ENCODE measurements at regions not wholly inside any gene's neighbourhood (a gene's known extent, or its start where the extent isn't known, plus 50 kb on each side); places are given as distances from the start of the nearest gene placed in this dataset.

DNA sequence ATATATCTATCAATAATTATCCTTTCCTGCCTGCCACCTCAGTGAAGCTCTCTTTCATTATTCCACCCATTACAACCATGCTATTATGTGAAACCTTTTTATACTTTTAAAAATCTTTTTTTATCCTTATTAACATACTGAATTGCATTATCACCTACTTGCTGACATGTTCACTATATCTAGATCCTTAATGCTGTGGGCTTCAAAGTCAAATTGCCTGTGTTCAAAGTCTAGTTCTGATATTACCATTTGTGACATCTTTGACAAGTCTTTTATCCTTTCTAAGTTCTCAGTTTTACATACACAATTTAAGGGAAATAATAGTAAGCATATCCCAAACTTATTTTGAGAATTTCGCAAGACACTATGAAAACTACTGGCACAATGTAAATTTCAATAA, 2239.4 kb downstream of the LRRC4C start:
- Histone ChIP-seq H3K9me3 (no peaks in the 10 kb centered on the region; the same call in 1 of the 2 replicates), H3K27me3 (no peaks in the 10 kb centered on the region), H3K4me3 (no peak overlapping the region), H3K36me3 (no peaks in the 10 kb centered on the region)
- no peak for DNase-seq

DNA sequence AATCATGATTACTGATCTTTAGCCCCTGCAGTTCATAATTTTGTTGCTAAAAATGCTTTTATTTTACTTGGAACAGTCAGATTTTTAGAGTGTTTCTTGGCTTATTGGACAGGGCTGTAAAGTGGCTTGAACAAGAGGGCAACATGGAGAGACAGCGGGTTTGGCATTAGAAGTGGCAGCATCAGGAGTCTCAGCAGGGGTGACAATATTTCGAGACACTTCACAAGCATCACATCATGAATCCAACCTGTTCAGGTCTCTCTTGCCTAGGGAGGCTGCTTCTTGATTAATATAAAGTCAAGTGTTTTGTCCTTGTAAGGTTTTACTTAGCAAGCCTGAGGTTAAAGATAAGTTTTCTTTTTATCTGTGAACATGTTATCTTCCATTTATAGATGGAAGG, 2249.5 kb downstream of the LRRC4C start:
- H3K36me3 ChIP-seq = no peaks in the 10 kb centered on the region
- H3K27me3 ChIP-seq = no peaks in the 10 kb centered on the region
- no peak for DNase-seq
- no peaks in the 10 kb centered on the region for H3K9me3 ChIP-seq
- no peak overlapping the region for H3K4me3 ChIP-seq

DNA sequence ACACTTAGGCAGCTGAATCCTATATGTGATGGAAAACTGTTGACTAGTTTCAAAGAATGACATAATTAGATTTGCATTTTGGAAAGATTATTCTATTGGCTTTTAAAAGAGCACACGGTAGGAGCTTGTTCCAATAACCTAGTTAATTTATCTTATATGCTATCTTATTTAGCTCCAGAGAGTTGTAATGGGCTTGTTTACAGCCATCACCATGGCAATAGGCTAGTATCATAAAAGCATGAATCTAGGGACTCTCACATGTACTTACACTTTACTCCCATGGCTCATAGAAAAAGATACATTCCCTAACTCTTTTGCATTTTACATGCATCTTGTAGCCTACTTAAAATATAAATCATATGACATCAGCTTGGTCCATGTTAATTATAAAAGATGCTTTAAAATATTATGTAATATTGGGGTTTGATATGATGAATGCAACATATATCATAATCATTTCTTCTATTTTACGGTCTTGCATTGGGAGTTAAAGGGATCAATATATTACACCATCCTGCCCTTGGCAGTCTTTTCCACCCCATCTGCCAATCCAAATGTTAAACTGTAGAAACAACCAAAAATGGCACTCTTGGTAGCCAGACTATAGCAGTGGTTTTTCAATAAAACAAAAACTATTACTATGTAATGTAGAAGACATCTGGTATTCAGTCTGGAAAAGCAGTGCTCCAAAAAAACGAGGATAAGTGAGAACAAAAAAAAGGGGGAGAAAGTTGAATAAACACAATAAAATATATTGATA, 2254.0 kb downstream of the LRRC4C start:
- no peaks in the 10 kb centered on the region for H3K9me3 ChIP-seq
- DNase-seq = no peak

DNA sequence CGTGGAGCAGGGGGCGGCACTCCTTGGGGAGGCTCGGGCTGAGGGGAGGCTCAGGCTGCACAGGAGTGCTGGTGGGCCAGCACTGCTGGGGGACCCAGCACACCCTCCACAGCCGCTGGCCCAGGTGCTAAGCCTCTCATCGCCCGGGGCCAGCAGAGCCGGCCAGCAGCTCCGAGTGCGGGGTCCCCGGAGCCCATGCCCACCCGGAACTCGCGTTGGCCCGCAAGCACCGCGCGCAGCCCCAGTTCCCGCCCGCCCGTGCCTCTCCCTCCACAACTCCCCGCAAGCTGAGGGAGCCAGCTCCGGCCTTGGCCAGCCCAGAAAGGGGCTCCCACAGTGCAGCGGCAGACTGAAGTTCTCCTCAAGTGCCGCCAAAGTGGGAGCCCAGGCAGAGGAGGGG, 2266.8 kb downstream of the LRRC4C start:
- no peak overlapping the region for H3K4me3 ChIP-seq
- DNase-seq = no peak
- no peaks in the 10 kb centered on the region for H3K27me3 ChIP-seq
- no peaks in the 10 kb centered on the region for H3K36me3 ChIP-seq
- no peaks in the 10 kb centered on the region for H3K9me3 ChIP-seq

More for the DNA sequence above, 2254.0 kb downstream of the LRRC4C start:
- H3K4me3 ChIP-seq = no peak overlapping the region
- H3K27me3 ChIP-seq = no peaks in the 10 kb centered on the region
- H3K36me3 ChIP-seq = no peaks in the 10 kb centered on the region

DNA sequence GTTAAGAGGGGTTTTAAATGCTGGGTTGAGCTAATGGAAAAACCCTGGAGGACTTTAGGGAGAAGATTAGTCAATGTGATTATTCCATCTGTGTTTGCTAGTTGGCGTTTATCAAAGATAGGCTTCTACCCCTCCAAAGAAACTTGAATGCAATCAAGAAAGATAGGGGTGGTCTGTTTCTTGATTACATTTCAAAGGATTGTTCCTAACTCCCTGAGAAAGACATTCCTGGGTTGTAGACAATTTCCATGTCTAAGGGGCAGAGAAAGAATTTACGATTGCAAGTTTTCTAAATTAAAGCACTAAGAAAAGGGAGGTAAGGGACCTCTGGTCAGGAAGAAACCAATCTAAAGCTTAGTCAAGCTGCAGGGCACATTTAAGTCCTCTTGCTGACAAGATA, 2268.7 kb downstream of the LRRC4C start:
- DNase-seq = no peak
- no peaks in the 10 kb centered on the region for H3K27me3 ChIP-seq
- no peak overlapping the region for H3K4me3 ChIP-seq
- H3K9me3 ChIP-seq = no peaks in the 10 kb centered on the region
- H3K36me3 ChIP-seq = no peaks in the 10 kb centered on the region

DNA sequence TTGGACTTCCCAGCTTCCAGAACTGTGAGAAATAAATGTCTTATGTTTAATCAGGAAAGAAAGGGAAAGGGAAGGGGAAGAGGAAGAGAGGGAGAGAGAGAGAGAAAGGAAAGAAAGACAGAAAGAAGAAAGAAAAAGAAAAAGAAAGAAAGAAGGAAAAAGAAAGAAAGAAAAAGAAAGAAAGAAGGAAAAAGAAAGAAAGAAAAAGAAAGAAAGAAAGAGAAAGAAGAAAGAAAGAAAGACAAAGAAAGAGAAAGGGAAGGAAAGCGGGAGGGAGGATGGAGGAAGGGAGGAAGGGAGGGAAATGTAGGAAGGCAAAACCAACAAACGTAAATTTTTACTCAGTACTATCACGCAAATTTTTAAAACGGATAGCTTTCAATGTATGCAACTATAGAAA, 2281.8 kb downstream of the LRRC4C start:
- no peaks in the 10 kb centered on the region for H3K36me3 ChIP-seq
- no peaks in the 10 kb centered on the region for H3K9me3 ChIP-seq
- no peak for DNase-seq
- no peaks in the 10 kb centered on the region for H3K27me3 ChIP-seq
- H3K4me3 ChIP-seq = no peak overlapping the region

DNA sequence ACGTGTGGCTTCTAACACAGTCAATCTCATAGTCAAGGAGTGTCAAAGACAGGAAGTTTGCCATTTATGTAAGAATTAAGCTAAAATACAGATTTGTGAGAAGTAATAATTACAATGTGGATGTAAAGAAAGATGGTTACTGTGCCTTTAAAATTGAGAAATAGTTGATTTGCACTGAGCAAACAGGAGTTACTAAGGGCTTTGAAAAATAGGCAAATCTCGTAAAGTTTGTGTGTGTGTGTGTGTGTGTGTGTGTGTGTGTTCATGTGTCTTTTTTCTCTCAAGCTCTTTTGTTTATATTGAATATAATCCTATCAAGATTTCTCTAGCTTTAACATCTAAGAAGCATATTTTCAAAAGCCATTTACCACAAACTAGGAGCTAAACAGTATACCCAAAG, 2284.5 kb downstream of the LRRC4C start:
- Histone ChIP-seq H3K9me3 (no peaks in the 10 kb centered on the region), H3K27me3 (no peaks in the 10 kb centered on the region)

DNA sequence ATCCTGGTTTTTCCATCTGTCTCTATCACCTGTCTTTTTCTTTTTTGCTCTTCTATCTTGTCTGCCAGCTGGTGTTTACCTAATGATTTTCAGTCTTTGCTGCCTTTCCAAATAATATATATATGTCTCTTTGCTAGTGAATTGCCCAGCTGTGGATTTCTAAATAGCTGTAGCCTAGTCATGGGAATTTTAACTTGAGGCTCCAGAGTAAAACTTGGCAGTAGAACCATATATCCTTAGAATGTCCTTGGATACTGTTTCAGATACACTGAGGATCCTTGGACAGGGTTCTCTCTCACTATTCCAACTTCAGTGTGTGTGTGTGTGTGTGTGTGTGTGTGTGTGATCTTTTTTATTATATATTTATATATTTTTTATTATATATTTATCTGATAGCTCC, 2285.3 kb downstream of the LRRC4C start:
- no peaks in the 10 kb centered on the region for H3K27me3 ChIP-seq
- no peaks in the 10 kb centered on the region for H3K9me3 ChIP-seq
- no peak overlapping the region for H3K4me3 ChIP-seq
- DNase-seq = no peak
- no peaks in the 10 kb centered on the region for H3K36me3 ChIP-seq

More for the DNA sequence above, 2284.5 kb downstream of the LRRC4C start:
- Histone ChIP-seq H3K4me3 (no peak overlapping the region), H3K36me3 (no peaks in the 10 kb centered on the region)
- DNase-seq = no peak

DNA sequence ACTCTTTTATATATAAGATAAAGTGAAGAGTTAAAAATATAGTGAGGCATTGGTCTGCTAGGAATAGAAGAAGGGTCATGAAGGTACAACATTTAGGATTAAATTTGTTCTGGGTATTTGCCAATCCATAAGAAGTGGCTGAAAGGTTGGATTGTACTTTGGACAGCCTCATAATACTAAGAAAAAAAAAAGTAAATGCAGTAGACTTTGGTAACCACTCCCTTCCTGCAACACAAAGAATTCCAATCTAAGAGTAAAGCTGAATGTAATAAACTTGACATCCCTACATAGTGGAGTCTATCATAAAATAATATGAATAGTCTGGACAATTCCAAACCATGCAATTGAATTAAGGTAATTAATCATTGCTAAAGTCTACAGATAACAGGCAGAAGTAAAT, 2294.4 kb downstream of the LRRC4C start:
- H3K27me3 ChIP-seq = no peaks in the 10 kb centered on the region
- H3K9me3 ChIP-seq = no peaks in the 10 kb centered on the region
- H3K36me3 ChIP-seq = no peaks in the 10 kb centered on the region
- DNase-seq = no peak
- H3K4me3 ChIP-seq = no peak overlapping the region

DNA sequence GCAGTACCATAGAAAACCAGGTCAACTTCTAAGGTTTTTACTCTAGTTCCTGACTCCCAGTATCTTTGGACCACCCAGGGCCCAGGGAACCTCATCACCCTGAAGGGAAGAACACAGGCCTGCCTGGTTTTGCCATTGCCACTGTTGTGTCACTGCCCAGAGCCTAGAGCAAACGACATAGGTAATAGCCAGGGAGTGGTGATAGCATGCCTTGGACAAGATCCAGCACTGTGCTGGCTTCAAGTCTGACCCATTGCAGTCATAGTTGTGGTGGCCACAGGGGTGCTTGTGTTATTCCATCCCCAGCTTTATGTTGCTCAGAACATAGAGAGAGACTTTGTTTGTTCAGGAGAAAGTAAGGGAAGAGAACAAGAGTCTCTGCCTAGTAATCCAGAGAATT, 2310.2 kb downstream of the LRRC4C start:
- H3K27me3 ChIP-seq = no peaks in the 10 kb centered on the region
- no peaks in the 10 kb centered on the region for H3K36me3 ChIP-seq
- DNase-seq = no peak
- no peak overlapping the region for H3K4me3 ChIP-seq
- no peaks in the 10 kb centered on the region; the same call in 1 of the 2 replicates for H3K9me3 ChIP-seq

DNA sequence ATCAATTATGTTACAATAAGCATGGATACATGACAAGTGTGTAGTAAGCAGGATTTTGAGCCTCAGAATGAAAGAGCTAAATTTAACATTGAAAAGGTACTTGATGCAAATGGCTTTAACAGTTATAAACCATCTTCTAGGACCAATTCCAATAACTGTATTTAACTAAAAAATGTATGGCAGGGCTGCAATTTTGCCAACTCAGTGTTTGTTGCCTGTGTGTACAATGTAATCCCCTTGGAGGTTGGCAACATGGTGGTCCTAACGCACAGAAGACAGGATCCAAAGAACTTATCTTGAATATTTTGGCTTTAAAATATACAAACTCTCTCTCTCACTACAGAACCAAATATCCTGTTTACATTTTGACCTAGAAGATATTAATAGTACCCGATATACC, 2314.1 kb downstream of the LRRC4C start:
- DNase-seq = no peak
- no peak overlapping the region for H3K4me3 ChIP-seq
- no peaks in the 10 kb centered on the region for H3K36me3 ChIP-seq
- no peaks in the 10 kb centered on the region for H3K27me3 ChIP-seq
- no peaks in the 10 kb centered on the region; the same call in 1 of the 2 replicates for H3K9me3 ChIP-seq

DNA sequence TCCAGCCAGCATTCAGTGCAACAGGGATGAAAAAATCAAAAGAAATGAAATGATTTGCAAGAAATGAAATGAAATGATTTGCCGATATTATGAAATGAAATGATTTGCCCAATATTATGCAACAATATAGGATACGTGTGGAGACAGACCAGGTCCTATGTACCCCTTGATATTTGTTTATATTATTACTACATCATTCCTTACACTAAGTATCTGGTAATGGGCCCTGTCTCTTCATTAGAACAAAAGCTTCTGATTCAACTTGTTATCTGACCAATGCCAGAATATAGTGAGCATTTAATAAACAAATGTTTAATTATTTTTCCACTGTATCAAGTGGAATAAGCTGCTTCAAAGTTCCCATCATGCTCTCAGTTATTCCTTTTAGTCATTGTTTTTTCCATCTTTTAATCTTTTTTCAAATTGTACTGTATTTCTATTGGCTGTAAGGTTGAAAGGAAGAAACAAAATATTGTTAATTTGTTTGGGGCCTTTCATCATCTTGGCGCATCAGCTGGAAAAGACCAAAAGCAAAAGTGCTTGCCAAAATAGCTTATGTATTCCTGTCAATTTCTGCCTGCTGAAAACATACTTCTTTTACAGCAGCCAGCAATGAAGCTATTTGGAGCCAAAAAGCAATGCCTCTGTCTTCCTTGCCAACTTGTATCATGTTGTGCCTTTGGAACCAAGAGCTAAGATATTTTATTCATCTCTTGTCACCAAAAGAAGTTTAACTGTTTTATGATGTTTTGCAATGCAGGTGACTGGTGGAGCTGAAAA, 2314.9 kb downstream of the LRRC4C start:
- no peaks in the 10 kb centered on the region; the same call in 1 of the 2 replicates for H3K9me3 ChIP-seq
- H3K36me3 ChIP-seq = no peaks in the 10 kb centered on the region
- H3K27me3 ChIP-seq = no peaks in the 10 kb centered on the region
- no peak for DNase-seq
- no peak overlapping the region for H3K4me3 ChIP-seq

DNA sequence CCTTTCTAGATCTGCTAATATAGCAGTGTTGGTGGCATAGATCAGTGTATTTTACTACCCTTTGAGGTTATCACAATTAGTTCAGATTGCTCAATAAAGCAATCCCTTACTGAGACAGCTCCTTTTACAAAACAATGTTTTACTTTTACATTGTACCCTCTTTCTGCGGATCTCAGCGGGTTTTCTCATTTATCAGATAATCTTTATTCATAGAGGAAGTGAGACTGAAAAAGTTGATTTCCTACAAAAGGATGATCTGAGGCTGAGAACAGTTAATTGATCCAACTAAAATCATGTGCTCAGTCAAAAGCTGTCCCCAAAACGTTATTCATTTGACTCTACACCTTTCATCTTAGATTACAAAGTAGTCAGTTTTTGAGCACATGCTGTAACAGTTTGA, 2319.9 kb downstream of the LRRC4C start:
- no peaks in the 10 kb centered on the region for H3K36me3 ChIP-seq
- no peak for DNase-seq

DNA sequence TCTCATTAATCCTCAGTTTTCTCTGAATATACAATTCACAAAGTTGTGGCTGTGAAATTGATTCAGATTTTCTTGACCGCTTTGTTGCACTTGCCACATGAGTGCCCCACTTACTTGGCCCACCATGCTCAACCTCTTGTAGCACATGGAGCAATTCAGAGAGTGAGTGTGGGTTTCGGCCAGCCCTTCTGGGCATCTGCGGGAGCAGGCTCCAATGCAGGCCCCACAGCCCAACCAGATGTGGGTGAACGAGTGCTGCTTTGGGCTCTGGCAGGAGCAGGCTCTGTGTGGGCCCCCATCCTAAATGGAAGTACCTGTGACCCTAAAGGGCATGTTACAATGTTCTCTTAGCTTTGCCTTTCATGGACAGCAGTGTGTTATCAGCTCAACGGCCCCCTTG, 2338.6 kb downstream of the LRRC4C start:
- Histone ChIP-seq H3K36me3 (no peaks in the 10 kb centered on the region), H3K9me3 (0 out of 2 replicates have a peak, but pooled peaks cover 2% of the 10 kb centered on the region), H3K4me3 (no peak overlapping the region), H3K27me3 (no peaks in the 10 kb centered on the region)
- no peak for DNase-seq

More for the DNA sequence above, 2319.9 kb downstream of the LRRC4C start:
- H3K4me3 ChIP-seq = no peak overlapping the region
- no peaks in the 10 kb centered on the region for H3K27me3 ChIP-seq
- H3K9me3 ChIP-seq = no peaks in the 10 kb centered on the region

DNA sequence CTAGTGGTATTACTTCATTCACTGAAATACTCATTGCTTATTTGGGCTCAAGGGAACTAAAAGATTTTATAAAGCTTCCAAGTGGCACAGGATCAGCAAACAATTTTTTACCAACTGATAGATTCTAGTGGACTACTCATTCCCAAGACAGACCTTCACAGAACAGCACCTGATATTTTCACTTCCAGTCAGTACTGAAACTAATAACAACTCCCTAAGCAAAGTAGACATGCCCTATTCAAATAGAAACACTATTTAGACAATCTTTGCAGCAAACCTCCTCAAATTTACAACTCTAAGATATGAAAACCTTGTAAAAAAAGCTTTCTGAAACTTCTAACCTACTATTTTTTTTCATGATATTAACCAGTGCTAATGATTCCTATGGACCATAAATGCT, 2345.8 kb downstream of the LRRC4C start:
- no peaks in the 10 kb centered on the region for H3K27me3 ChIP-seq
- H3K9me3 ChIP-seq = peaks cover 4% of the 10 kb centered on the region; the same call in 1 of the 2 replicates
- H3K36me3 ChIP-seq = no peaks in the 10 kb centered on the region
- no peak overlapping the region for H3K4me3 ChIP-seq
- DNase-seq = no peak

DNA sequence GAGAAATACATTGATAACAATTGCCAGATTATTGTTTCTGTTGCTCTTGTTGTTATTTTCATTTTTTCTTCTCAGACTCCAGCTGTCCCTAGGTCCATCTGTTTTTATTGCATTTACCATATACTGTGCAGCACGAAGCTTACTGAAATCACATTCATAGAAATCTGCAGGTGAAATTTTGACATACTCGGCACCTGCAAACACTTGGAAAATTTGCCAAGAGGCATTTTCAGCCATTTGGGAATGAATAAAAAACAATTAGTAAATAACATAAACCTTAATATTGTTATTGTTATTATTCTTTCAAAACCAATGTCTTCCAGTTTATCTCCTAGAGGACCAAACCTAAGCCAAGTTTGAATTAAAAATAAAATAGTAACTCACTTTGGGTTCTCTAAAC, 2357.2 kb downstream of the LRRC4C start:
- no peak for DNase-seq
- H3K9me3 ChIP-seq = peaks cover 20% of the 10 kb centered on the region
- H3K36me3 ChIP-seq = no peaks in the 10 kb centered on the region
- H3K4me3 ChIP-seq = no peak overlapping the region
- H3K27me3 ChIP-seq = no peaks in the 10 kb centered on the region

DNA sequence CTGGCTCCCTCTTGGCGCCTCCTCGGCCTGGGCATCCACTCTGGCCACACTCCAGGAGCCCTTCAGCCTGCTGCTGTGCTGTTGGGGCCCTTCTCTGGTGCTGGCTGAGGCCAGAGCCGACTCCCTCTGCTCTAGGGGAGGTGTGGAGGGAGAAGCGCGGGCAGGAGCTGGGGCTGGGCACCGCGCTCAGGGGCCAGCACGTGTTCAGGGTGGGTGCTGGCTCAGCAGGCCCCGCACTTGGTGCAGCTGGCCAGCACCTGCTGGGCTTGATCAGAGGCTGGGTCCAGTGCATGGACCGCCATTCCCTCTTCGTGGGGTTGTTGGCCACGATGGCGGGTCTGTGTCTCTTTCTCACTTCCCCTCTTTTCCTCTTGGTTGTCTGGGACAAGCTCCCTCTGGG, 2381.0 kb downstream of the LRRC4C start:
- Histone ChIP-seq H3K36me3 (no peaks in the 10 kb centered on the region), H3K9me3 (peaks cover 5% of the 10 kb centered on the region; the same call in 1 of the 2 replicates), H3K27me3 (no peaks in the 10 kb centered on the region), H3K4me3 (no peak overlapping the region)
- DNase-seq = no peak

DNA sequence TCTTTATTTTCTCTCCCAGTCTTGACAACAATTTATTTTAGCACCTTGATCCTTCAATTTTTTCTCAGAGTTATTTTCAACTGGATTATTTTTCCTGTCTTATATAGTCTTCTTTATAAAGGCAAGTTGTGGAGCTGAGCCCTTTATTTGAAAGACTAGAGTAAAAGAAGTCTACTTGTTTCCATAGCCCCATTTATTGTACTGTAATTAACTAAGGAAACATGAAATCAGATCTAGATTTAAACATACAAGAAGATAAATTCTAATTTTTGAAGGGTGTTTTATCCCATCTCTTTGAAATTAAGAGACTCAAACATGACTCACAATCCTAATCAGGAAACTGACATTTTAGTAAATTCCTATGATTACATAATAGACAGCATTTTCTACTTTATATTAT, 2421.8 kb downstream of the LRRC4C start:
- no peak for DNase-seq
- Histone ChIP-seq H3K36me3 (no peaks in the 10 kb centered on the region), H3K9me3 (no peaks in the 10 kb centered on the region; the same call in 1 of the 2 replicates), H3K4me3 (no peak overlapping the region), H3K27me3 (no peaks in the 10 kb centered on the region)
